Glomerular visceral epithelial cell (primary cell): ENCODE measurements at regions not wholly inside any gene's neighbourhood (a gene's known extent, or its start where the extent isn't known, plus 50 kb on each side); places are given as distances from the start of the nearest gene placed in this dataset.

Experiments used
- DNase-seq: peaks from one replicate; pipeline ENCODE4 v3.0.0-alpha.2; 2016; ENCODE audit errors: extremely low spot score

- DNase-seq: peak; percentile 15
Measured at GRCh38 chr4:147355847-147356246, 125.0 kb upstream of the EDNRA start.

GRCh38 chr4:147360301-147360700, 120.6 kb upstream of the EDNRA start:
- peak; percentile 22 for DNase-seq

GRCh38 chr4:147361726-147362125, 119.2 kb upstream of the EDNRA start:
- DNase-seq: peak; percentile 39

- no peak for DNase-seq
Measured at GRCh38 chr4:147362938-147363337, 118.0 kb upstream of the EDNRA start.

- no peak for DNase-seq
Measured at GRCh38 chr4:147363514-147363913, 117.4 kb upstream of the EDNRA start.

- DNase-seq: no peak
Measured at GRCh38 chr4:147365396-147365795, 115.5 kb upstream of the EDNRA start.

- DNase-seq: no peak
Measured at GRCh38 chr4:147366164-147366563, 114.7 kb upstream of the EDNRA start.

- no peak for DNase-seq
Measured at GRCh38 chr4:147367891-147368290, 113.0 kb upstream of the EDNRA start.

GRCh38 chr4:147368948-147369347, 111.9 kb upstream of the EDNRA start:
- peak; percentile 17 for DNase-seq

- DNase-seq: peak; percentile 49
Measured at GRCh38 chr4:147370473-147370872, 110.4 kb upstream of the EDNRA start.

- no peak for DNase-seq
Measured at GRCh38 chr4:147370881-147371280, 110.0 kb upstream of the EDNRA start.

- DNase-seq: peak; percentile 54
Measured at GRCh38 chr4:147371661-147372060, 109.2 kb upstream of the EDNRA start.

- no peak for DNase-seq
Measured at GRCh38 chr4:147378780-147379179, 102.1 kb upstream of the EDNRA start.

- no peak for DNase-seq
Measured at GRCh38 chr4:147381749-147382148, 99.1 kb upstream of the EDNRA start.

GRCh38 chr4:147388018-147388417, 92.9 kb upstream of the EDNRA start:
- DNase-seq: no peak

GRCh38 chr4:147396105-147396504, 84.8 kb upstream of the EDNRA start:
- no peak for DNase-seq

- no peak for DNase-seq
Measured at GRCh38 chr4:147398556-147398955, 82.3 kb upstream of the EDNRA start.

- DNase-seq: no peak
Measured at GRCh38 chr4:147400721-147401120, 80.2 kb upstream of the EDNRA start.

- no peak for DNase-seq
Measured at GRCh38 chr4:147401221-147401620, 79.7 kb upstream of the EDNRA start.

- DNase-seq: no peak
Measured at GRCh38 chr4:147407261-147408045, 73.4 kb upstream of the EDNRA start.

GRCh38 chr4:147408189-147408588, 72.7 kb upstream of the EDNRA start:
- DNase-seq: no peak

GRCh38 chr4:147409350-147409749, 71.5 kb upstream of the EDNRA start:
- DNase-seq: no peak

- no peak for DNase-seq
Measured at GRCh38 chr4:147418226-147418625, 62.7 kb upstream of the EDNRA start.

- DNase-seq: no peak
Measured at GRCh38 chr4:147421456-147421855, 59.4 kb upstream of the EDNRA start.
